ENCODE measurements at regions not wholly inside any gene's neighbourhood (a gene's known extent, or its start where the extent isn't known, plus 50 kb on each side); places are given as distances from the start of the nearest gene placed in this dataset.
"Not testable (repeated sequence)": the region's sequence is repeated elsewhere in the genome, so short reads cannot be mapped to it uniquely, and the experiment has no call there.

- H3K4me1 ChIP-seq (ENCODE audit: control insufficient read depth, insufficient read depth, low read length); H3K9me3 ChIP-seq (ENCODE audit: control insufficient read depth, insufficient read depth, low read depth, low read length); H3K4me3 ChIP-seq (ENCODE audit: low read depth in 2 of 2, low read length in 2 of 2); intact Hi-C loops (cut with micrococcal nuclease; ENCODE audit: unreplicated experiment); POLR2A ChIA-PET; CTCF ChIA-PET; BruUV-seq (replicated peaks); in situ Hi-C loops (cut with HindIII; ENCODE audit: low pct_unique_long_range_greater_than_20kb, low sequenced_read_pairs); H3K27me3 ChIP-seq (ENCODE audit: control insufficient read depth, insufficient read depth, low read length); H3K36me3 ChIP-seq (ENCODE audit: control insufficient read depth, insufficient read depth, low read length); ATAC-seq; H3K27ac ChIP-seq (ENCODE audit: low read length); DNase-seq (ENCODE audit: low read depth, low spot score): not testable (repeated sequence)
Measured at GRCh38 chr15:38799202-38799601, 234.6 kb upstream of the RASGRP1 start.

DNA sequence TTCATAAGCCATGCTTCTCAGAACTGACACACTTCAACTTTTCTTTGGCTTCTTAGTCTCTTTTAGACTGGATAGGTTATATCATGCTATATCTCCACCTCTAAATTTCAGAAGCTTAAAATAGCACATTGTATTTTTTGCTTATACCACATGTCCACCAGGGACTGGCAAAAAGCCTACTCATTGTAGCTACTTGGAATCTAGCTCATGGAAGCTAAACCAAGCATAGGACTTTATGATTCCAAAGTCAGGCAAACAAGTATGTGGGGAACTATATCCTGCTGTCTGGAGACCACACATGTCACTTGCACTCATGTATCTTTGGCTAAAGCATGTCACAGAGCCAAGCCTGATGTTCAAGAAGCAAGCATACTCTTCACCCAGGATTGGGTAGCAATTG, 245.0 kb upstream of the RASGRP1 start:
- no peaks in the 10 kb centered on the region for H3K9me3 ChIP-seq (ENCODE audit: control insufficient read depth, insufficient read depth, low read depth, low read length)
- no peaks in the 10 kb centered on the region for H3K4me1 ChIP-seq (ENCODE audit: control insufficient read depth, insufficient read depth, low read length)
- no peak for DNase-seq (ENCODE audit: low read depth, low spot score)
- BruUV-seq (replicated peaks): no TSS peak
- H3K27me3 ChIP-seq (ENCODE audit: control insufficient read depth, insufficient read depth, low read length): no peaks in the 10 kb centered on the region
- H3K4me3 ChIP-seq (ENCODE audit: low read depth in 2 of 2, low read length in 2 of 2): no peak overlapping the region
- TF ChIP-seq SIN3A (IDR thresholded peaks at IDR 0.05; ENCODE audit: borderline replicate concordance, insufficient read depth, low read depth, low read length) (no peak), TCF7L2 (IDR thresholded peaks at IDR 0.05; ENCODE audit: low read depth, low read length) (no peak), CTCF (IDR thresholded peaks at IDR 0.05) (no peak), POLR2AphosphoS5 (IDR thresholded peaks at IDR 0.05; ENCODE audit: low read depth, low read length) (no peak)
- TF ChIP-seq, protein P1, sequence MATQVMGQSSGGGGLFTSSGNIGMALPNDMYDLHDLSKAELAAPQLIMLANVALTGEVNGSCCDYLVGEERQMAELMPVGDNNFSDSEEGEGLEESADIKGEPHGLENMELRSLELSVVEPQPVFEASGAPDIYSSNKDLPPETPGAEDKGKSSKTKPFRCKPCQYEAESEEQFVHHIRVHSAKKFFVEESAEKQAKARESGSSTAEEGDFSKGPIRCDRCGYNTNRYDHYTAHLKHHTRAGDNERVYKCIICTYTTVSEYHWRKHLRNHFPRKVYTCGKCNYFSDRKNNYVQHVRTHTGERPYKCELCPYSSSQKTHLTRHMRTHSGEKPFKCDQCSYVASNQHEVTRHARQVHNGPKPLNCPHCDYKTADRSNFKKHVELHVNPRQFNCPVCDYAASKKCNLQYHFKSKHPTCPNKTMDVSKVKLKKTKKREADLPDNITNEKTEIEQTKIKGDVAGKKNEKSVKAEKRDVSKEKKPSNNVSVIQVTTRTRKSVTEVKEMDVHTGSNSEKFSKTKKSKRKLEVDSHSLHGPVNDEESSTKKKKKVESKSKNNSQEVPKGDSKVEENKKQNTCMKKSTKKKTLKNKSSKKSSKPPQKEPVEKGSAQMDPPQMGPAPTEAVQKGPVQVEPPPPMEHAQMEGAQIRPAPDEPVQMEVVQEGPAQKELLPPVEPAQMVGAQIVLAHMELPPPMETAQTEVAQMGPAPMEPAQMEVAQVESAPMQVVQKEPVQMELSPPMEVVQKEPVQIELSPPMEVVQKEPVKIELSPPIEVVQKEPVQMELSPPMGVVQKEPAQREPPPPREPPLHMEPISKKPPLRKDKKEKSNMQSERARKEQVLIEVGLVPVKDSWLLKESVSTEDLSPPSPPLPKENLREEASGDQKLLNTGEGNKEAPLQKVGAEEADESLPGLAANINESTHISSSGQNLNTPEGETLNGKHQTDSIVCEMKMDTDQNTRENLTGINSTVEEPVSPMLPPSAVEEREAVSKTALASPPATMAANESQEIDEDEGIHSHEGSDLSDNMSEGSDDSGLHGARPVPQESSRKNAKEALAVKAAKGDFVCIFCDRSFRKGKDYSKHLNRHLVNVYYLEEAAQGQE (IDR thresholded peaks at IDR 0.05; ENCODE audit: insufficient read depth in 1 of 2, low read depth in 2 of 2, low read length in 1 of 2): no peak
- ATAC-seq: no peak
- POLR2A ChIA-PET: no interaction called here
- intact Hi-C loops (cut with micrococcal nuclease; ENCODE audit: unreplicated experiment) (loop anchor here (5.0 to 10.0 kb wide), 4 partner anchors 105 to 275 kb away; no protein-coding TSS in a partner anchor), in situ Hi-C loops (cut with HindIII; ENCODE audit: low pct_unique_long_range_greater_than_20kb, low sequenced_read_pairs) (no loop called here)
- no peak overlapping the region for H3K27ac ChIP-seq (ENCODE audit: low read length)
- CTCF ChIA-PET: no interaction called here
- no peaks in the 10 kb centered on the region for H3K36me3 ChIP-seq (ENCODE audit: control insufficient read depth, insufficient read depth, low read length)

DNA sequence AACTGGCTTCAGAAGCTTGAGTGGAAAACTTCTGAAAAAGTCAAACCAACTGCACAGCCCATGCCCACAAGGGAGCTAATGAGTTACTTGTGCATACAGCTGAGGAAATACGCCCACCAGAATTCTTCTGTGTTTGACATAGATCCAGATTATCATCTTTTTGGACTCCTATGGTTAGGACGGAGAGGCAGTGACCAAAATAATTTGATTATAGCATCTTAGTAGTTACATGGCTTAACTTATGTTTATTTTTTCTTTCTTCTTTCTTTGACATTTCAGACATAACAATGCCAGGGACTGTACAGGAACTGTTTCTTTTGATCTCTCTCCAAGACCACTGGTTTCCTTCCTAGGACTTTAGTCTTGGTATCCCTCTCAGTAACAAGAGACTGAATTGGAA, 246.1 kb upstream of the RASGRP1 start:
- ChIA-PET CTCF (no interaction called here), POLR2A (no interaction called here)
- no TSS peak for BruUV-seq (replicated peaks)
- H3K36me3 ChIP-seq (ENCODE audit: control insufficient read depth, insufficient read depth, low read length): no peaks in the 10 kb centered on the region
- no peak overlapping the region for H3K4me3 ChIP-seq (ENCODE audit: low read depth in 2 of 2, low read length in 2 of 2)
- intact Hi-C loops (cut with micrococcal nuclease; ENCODE audit: unreplicated experiment) (loop anchor here (10.0 kb wide), 3 partner anchors 106 to 274 kb away; no protein-coding TSS in a partner anchor), in situ Hi-C loops (cut with HindIII; ENCODE audit: low pct_unique_long_range_greater_than_20kb, low sequenced_read_pairs) (no loop called here)
- H3K4me1 ChIP-seq (ENCODE audit: control insufficient read depth, insufficient read depth, low read length): no peaks in the 10 kb centered on the region
- no peaks in the 10 kb centered on the region for H3K27me3 ChIP-seq (ENCODE audit: control insufficient read depth, insufficient read depth, low read length)
- no peak overlapping the region for H3K27ac ChIP-seq (ENCODE audit: low read length)
- H3K9me3 ChIP-seq (ENCODE audit: control insufficient read depth, insufficient read depth, low read depth, low read length): no peaks in the 10 kb centered on the region
- DNase-seq (ENCODE audit: low read depth, low spot score) (no peak), ATAC-seq (no peak)
- TF ChIP-seq POLR2AphosphoS5 (IDR thresholded peaks at IDR 0.05; ENCODE audit: low read depth, low read length): no peak
- TF ChIP-seq, protein P1 (IDR thresholded peaks at IDR 0.05; ENCODE audit: insufficient read depth in 1 of 2, low read depth in 2 of 2, low read length in 1 of 2): no peak
- no peak for TF ChIP-seq CTCF (IDR thresholded peaks at IDR 0.05)
- TF ChIP-seq TCF7L2 (IDR thresholded peaks at IDR 0.05; ENCODE audit: low read depth, low read length): no peak
- TF ChIP-seq SIN3A (IDR thresholded peaks at IDR 0.05; ENCODE audit: borderline replicate concordance, insufficient read depth, low read depth, low read length): no peak

DNA sequence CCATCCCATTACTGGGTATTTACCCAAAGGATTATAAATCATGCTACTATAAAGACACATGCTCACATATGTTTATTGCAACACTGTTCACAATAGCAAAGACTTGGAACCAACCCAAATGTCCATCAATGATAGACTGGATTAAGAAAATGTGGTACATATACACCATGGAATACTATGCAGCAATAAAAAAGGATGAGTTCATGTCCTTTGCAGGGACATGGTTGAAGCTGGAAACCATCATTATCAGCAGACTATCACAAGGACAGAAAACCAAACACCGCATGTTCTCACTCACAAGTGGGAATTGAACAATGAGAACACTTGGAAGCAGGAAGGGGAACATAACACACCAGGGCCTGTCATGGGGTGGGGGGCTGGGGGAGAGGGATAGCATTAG, 249.6 kb upstream of the RASGRP1 start:
- CTCF ChIA-PET; DNase-seq (ENCODE audit: low read depth, low spot score); ATAC-seq; H3K27me3 ChIP-seq (ENCODE audit: control insufficient read depth, insufficient read depth, low read length); H3K4me1 ChIP-seq (ENCODE audit: control insufficient read depth, insufficient read depth, low read length); H3K27ac ChIP-seq (ENCODE audit: low read length); H3K9me3 ChIP-seq (ENCODE audit: control insufficient read depth, insufficient read depth, low read depth, low read length); POLR2A ChIA-PET; BruUV-seq (replicated peaks); H3K36me3 ChIP-seq (ENCODE audit: control insufficient read depth, insufficient read depth, low read length); H3K4me3 ChIP-seq (ENCODE audit: low read depth in 2 of 2, low read length in 2 of 2); in situ Hi-C loops (cut with HindIII; ENCODE audit: low pct_unique_long_range_greater_than_20kb, low sequenced_read_pairs): not testable (repeated sequence)
- intact Hi-C loops (cut with micrococcal nuclease; ENCODE audit: unreplicated experiment): loop anchor here (10.0 kb wide), 3 partner anchors 109 to 271 kb away; no protein-coding TSS in a partner anchor

Data from Panc1 (cell line).